PC-3 (cell line): ENCODE measurements at regions not wholly inside any gene's neighbourhood (a gene's known extent, or its start where the extent isn't known, plus 50 kb on each side); places are given as distances from the start of the nearest gene placed in this dataset.

Experiments used
- ATAC-seq: fragments of 200-7000 bp; cut with Tn5 transposase; 2 replicates; pipeline ENCODE4 v1.9.1; 2020; ENCODE audit warnings: mild to moderate bottlenecking, moderate library complexity
- BruUV-seq: library from RNA; stranded (reverse); fragments of 400-500 nt; replicated peaks from 2 replicates; lab custom pipeline; 2021; lab: Mats Ljungman, UMichigan
- CTCF ChIA-PET: fragments of 300-600 bp; sonication (Branson Sonifier 250); formaldehyde crosslinking; loops from one replicate; lab custom pipeline; 2022; ENCODE audit warnings: antibody characterized with exemption; lab: Charles Lee
- POLR2A ChIA-PET: fragments of 300-600 bp; sonication (Branson Sonifier 250); formaldehyde crosslinking; loops from one replicate; lab custom pipeline; 2022; ENCODE audit warnings: antibody characterized with exemption; ENCODE audit not compliant: unreplicated experiment; lab: Charles Lee
- DNase-seq: peaks from one replicate; pipeline ENCODE4 v3.0.0-alpha.2; 2015
- H2AFZ ChIP-seq: fragments of 300-600 bp; sonication (generic); 2 replicates; pipeline ENCODE4 v1.6.0; 2016; ENCODE audit warnings: antibody characterized with exemption, low read length
- H3F3A ChIP-seq: fragments of 300-600 bp; sonication (generic); one replicate; pipeline ENCODE4 v1.6.0; 2017; ENCODE audit warnings: antibody characterized with exemption, low read length, control low read depth, mild to moderate bottlenecking; ENCODE audit not compliant: unreplicated experiment
- H3K27ac ChIP-seq: fragments of 300-600 bp; sonication (generic); 2 replicates; pipeline ENCODE4 v1.5.1; 2016; ENCODE audit warnings: mild to moderate bottlenecking, low read length
- H3K27me3 ChIP-seq: fragments of 300-600 bp; sonication (generic); 2 replicates; pipeline ENCODE4 v1.6.1; 2016; ENCODE audit warnings: low read length, mixed read lengths
- H3K36me3 ChIP-seq: fragments of 300-600 bp; sonication (generic); 2 replicates; pipeline ENCODE4 v1.6.1; 2016; ENCODE audit warnings: low read depth, mixed run types, low read length, mixed read lengths
- H3K4me1 ChIP-seq: fragments of 300-600 bp; sonication (generic); 2 replicates; pipeline ENCODE4 v1.5.1; 2016; ENCODE audit warnings: low read length; ENCODE audit not compliant: insufficient read depth
- H3K4me2 ChIP-seq: fragments of 300-600 bp; sonication (generic); 2 replicates; pipeline ENCODE4 v1.6.0; 2016; ENCODE audit warnings: low read length
- H3K4me3 ChIP-seq: fragments of 300-600 bp; sonication (generic); 2 replicates; pipeline ENCODE4 v1.5.1; 2016; ENCODE audit warnings: mild to moderate bottlenecking, low read length, mixed read lengths
- H3K79me2 ChIP-seq: fragments of 300-600 bp; sonication (generic); 2 replicates; pipeline ENCODE4 v1.6.1; 2017; ENCODE audit warnings: low read length, mixed read lengths
- H3K9ac ChIP-seq: fragments of 300-600 bp; sonication (generic); 2 replicates; pipeline ENCODE4 v1.6.0; 2016; ENCODE audit warnings: mild to moderate bottlenecking, low read length
- H3K9me2 ChIP-seq: fragments of 300-600 bp; sonication (generic); replicated peaks from 2 replicates; pipeline ENCODE4 v1.6.1; 2016; ENCODE audit warnings: mixed run types, low read length, mixed read lengths
- H3K9me3 ChIP-seq: fragments of 300-600 bp; sonication (generic); 2 replicates; pipeline ENCODE4 v1.6.1; 2016; ENCODE audit warnings: low read length, mixed read lengths
- H4K20me1 ChIP-seq: fragments of 300-600 bp; sonication (generic); 2 replicates; pipeline ENCODE4 v1.6.1; 2016; ENCODE audit warnings: low read length, mixed read lengths
- CTCF ChIP-seq: fragments of 300-600 bp; sonication (generic); conservative IDR thresholded peaks from 2 replicates; pipeline ENCODE4 v1.5.1; 2017; ENCODE audit warnings: antibody characterized with exemption, low read depth, mild to moderate bottlenecking, low read length
- EZH2 ChIP-seq: fragments of 300-600 bp; sonication (generic); IDR thresholded peaks from one replicate; pipeline ENCODE4 v1.6.1; 2017; ENCODE audit warnings: antibody characterized with exemption, mild to moderate bottlenecking, low read length; ENCODE audit not compliant: unreplicated experiment
- EZH2phosphoT487 ChIP-seq: fragments of 300-600 bp; sonication (generic); IDR thresholded peaks from 2 replicates; pipeline ENCODE4 v1.6.1; 2018; ENCODE audit warnings: mild to moderate bottlenecking, antibody characterized with exemption, low read length, borderline replicate concordance
- intact Hi-C: fragments of 100-400 bp; cut with micrococcal nuclease; formaldehyde crosslinking; loops from 2 replicates; pipeline ENCODE4 v1.9.0; 2023

DNA sequence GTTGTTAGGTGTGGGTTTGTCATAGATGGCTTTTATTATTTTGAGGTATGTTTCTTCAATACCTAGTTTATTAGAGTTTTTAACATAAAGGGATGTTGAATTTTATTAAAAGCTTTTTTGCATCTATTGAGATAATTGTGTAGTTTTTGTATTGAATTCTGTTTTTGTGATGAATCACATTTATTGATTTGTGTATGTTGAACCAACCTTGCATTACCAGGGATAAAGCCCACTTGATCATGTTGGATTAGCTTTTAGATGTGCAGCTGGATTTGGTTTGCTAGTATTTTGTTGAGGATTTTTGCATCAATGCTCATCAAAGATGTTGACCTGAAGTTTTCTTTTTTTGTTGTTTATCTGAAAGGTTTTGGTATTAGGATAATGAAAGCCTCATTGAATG, 328.2 kb downstream of the ADCYAP1 start:
- no peak for DNase-seq
- BruUV-seq, result no TSS peak
- H3K4me1 ChIP-seq, result no peaks in the 10 kb centered on the region
- no peak overlapping the region for H2AFZ ChIP-seq
- H3K9ac ChIP-seq, result no peak overlapping the region
- no peaks in the 10 kb centered on the region for H3F3A ChIP-seq
- no peak overlapping the region for H3K4me2 ChIP-seq
- ChIA-PET POLR2A (no interaction called here), CTCF (interaction anchor here (0.6 kb wide), 1 partner anchor 272 kb away, joined by 5 read pairs; no protein-coding TSS in a partner anchor)
- no peaks in the 10 kb centered on the region for H3K27me3 ChIP-seq
- no peak overlapping the region for H3K27ac ChIP-seq
- ATAC-seq, result no peak
- H3K36me3 ChIP-seq, result no peaks in the 10 kb centered on the region; the same call in 1 of the 2 replicates
- H3K79me2 ChIP-seq, result no peaks in the 10 kb centered on the region
- H3K4me3 ChIP-seq, result no peak overlapping the region
- no peaks in the 10 kb centered on the region for H3K9me2 ChIP-seq
- peaks cover 6% of the 10 kb centered on the region; the same call in 1 of the 2 replicates for H3K9me3 ChIP-seq
- intact Hi-C loops, result no loop called here
- H4K20me1 ChIP-seq, result no peaks in the 10 kb centered on the region
- TF ChIP-seq EZH2phosphoT487 (no peak), EZH2 (no peak), CTCF (no peak)

DNA sequence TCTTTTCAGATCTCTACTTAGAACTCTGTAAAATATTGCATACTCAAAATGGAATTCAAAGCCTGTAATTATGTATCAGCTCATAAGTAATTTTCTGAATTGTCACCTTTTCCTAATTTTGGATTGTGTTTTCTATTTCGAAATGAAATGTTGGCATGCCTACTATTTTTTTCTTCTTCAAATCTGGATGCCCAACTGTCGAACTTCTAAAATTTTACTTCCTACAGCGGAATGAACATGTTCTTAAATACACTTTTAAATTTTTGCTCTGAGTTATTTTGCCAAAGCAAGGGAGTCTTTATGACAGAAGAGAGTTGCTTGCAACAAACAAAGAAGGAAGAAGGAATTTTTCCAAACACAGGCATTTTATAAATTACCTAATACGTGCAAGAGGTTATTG, 336.0 kb downstream of the ADCYAP1 start:
- no peaks in the 10 kb centered on the region for H3K4me1 ChIP-seq
- H3K79me2 ChIP-seq, result no peaks in the 10 kb centered on the region
- ATAC-seq, result no peak
- no peak overlapping the region for H3K4me2 ChIP-seq
- H2AFZ ChIP-seq, result no peak overlapping the region
- no peaks in the 10 kb centered on the region for H3K36me3 ChIP-seq
- no peaks in the 10 kb centered on the region for H3F3A ChIP-seq
- no peak for TF ChIP-seq EZH2phosphoT487
- H3K27ac ChIP-seq, result no peak overlapping the region
- no peaks in the 10 kb centered on the region for H3K9me3 ChIP-seq
- CTCF ChIA-PET, result no interaction called here
- no peaks in the 10 kb centered on the region for H3K9me2 ChIP-seq
- H3K9ac ChIP-seq, result no peak overlapping the region
- no TSS peak for BruUV-seq
- intact Hi-C loops, result no loop called here
- POLR2A ChIA-PET, result no interaction called here
- no peaks in the 10 kb centered on the region for H4K20me1 ChIP-seq
- H3K4me3 ChIP-seq, result no peak overlapping the region
- no peaks in the 10 kb centered on the region for H3K27me3 ChIP-seq
- no peak for DNase-seq

DNA sequence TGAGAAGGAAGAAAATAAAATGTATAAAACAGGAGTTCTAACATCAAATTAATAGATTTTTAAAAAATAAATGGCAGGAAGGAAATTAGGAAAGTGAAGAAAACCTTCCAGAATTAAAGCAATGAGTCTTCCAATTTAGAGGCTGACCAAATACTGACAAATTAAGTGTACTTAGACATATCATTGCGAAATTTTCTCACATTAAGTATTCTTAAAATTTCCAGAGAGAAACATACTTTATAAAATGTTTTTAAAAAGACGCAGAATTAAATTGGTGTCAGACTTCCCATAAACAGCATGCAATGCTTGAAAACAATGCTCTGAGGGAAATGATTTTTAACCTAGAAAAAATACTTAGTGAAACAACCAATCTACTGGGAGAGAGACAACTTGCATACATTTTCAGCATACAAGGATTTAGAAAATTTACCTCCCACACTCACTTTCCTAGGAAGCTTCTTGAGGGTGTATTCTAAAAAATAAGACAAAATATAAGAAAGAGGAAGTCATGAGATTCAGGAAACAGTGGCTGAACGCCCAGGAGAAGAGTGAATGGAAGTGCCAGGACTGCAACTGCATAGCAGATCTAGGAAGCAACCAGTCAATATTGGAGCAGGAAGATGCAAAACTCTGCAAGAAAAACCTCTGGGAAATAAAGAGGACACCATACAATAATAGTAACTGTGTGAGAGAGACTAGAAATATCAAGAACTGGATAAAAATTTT, 339.9 kb downstream of the ADCYAP1 start:
- no peaks in the 10 kb centered on the region for H3F3A ChIP-seq
- ChIA-PET CTCF (no interaction called here), POLR2A (no interaction called here)
- H3K27ac ChIP-seq, result no peak overlapping the region
- TF ChIP-seq CTCF (no peak), EZH2phosphoT487 (no peak), EZH2 (no peak)
- no peak for ATAC-seq
- no peak overlapping the region for H2AFZ ChIP-seq
- intact Hi-C loops, result no loop called here
- H3K9ac ChIP-seq, result no peak overlapping the region
- no peak overlapping the region for H3K4me2 ChIP-seq
- no peaks in the 10 kb centered on the region for H3K36me3 ChIP-seq
- no peak for DNase-seq
- no peaks in the 10 kb centered on the region for H3K9me2 ChIP-seq
- H3K79me2 ChIP-seq, result no peaks in the 10 kb centered on the region
- no TSS peak for BruUV-seq
- no peaks in the 10 kb centered on the region for H3K9me3 ChIP-seq
- no peaks in the 10 kb centered on the region for H3K4me1 ChIP-seq
- H4K20me1 ChIP-seq, result no peaks in the 10 kb centered on the region
- no peak overlapping the region for H3K4me3 ChIP-seq
- H3K27me3 ChIP-seq, result no peaks in the 10 kb centered on the region
